GM12892 (cell line): ENCODE measurements at regions not wholly inside any gene's neighbourhood (a gene's known extent, or its start where the extent isn't known, plus 50 kb on each side); places are given as distances from the start of the nearest gene placed in this dataset.
"Not testable (repeated sequence)": the region's sequence is repeated elsewhere in the genome, so short reads cannot be mapped to it uniquely, and the experiment has no call there.

Experiments used
- POLR2A ChIP-seq: IDR thresholded peaks from 2 replicates; pipeline ENCODE4 v1.6.1; 2011; ENCODE audit warnings: low read depth, low read length, control low read depth
- POLR2AphosphoS5 ChIP-seq: IDR thresholded peaks from 2 replicates; pipeline ENCODE4 v1.6.1; 2011; ENCODE audit warnings: low read depth, low read length, control low read depth
- TAF1 ChIP-seq: IDR thresholded peaks from 2 replicates; pipeline ENCODE4 v1.6.1; 2011; ENCODE audit warnings: low read depth, mild to moderate bottlenecking, control low read depth, low read length, borderline replicate concordance

DNA sequence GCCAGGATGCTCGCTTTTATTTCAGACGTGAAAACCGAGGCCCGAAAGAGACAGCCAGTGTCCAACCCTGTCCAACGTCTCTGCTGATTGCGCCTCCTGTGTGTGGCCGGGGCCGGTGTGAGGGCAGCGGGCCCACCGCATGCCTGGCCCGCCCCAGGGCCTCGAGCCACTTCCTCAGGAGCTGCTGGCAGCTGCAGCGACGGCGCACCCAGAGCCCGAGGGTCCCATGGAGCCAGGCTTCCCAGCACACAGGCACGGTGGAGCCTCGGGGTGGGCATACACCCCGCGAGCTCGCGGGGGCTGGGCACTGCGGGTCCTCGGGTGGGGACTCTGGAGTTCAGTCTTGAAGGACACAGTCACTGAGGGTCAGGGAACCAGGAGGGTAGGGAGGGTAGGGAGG, 320.5 kb upstream of the PLGLB1 start:
- TF ChIP-seq POLR2A, POLR2AphosphoS5, TAF1: not testable (repeated sequence)
